Esophagus (tissue), 2 donors: ENCODE measurements at regions not wholly inside any gene's neighbourhood (a gene's known extent, or its start where the extent isn't known, plus 50 kb on each side); places are given as distances from the start of the nearest gene placed in this dataset.
"Not testable (repeated sequence)": the region's sequence is repeated elsewhere in the genome, so short reads cannot be mapped to it uniquely, and the experiment has no call there.

Source experiments
- H3K27ac ChIP-seq, 2 donors: one replicate each; pipeline ENCODE4 v1.5.1; 2013; ENCODE audit warnings: low read depth in 2 of 2, mild to moderate bottlenecking in 2 of 2, inconsistent platforms in 1 of 2, low read length in 1 of 2, moderate library complexity in 1 of 2
- H3K27me3 ChIP-seq, 2 donors: one replicate each; pipeline ENCODE4 v1.6.1; 2013; ENCODE audit warnings: low read length in 2 of 2, control low read depth in 1 of 2, mild to moderate bottlenecking in 1 of 2; ENCODE audit not compliant: insufficient read depth in 2 of 2, control insufficient read depth in 1 of 2
- H3K36me3 ChIP-seq, 2 donors: one replicate each; pipeline ENCODE4 v1.6.1; 2013; ENCODE audit warnings: low read length in 1 of 2; ENCODE audit not compliant: control insufficient read depth in 2 of 2, insufficient read depth in 2 of 2
- H3K4me1 ChIP-seq, 2 donors: one replicate each; pipeline ENCODE4 v1.6.1; 2013; ENCODE audit warnings: low read length in 1 of 2; ENCODE audit not compliant: control insufficient read depth in 2 of 2, insufficient read depth in 2 of 2
- H3K4me3 ChIP-seq, 2 donors: one replicate each; pipeline ENCODE4 v1.5.1; 2013; ENCODE audit warnings: low read length in 2 of 2, mild to moderate bottlenecking in 2 of 2, low read depth in 1 of 2, moderate library complexity in 1 of 2
- H3K9me3 ChIP-seq, 2 donors: one replicate each; pipeline ENCODE4 v1.6.1; 2013; ENCODE audit warnings: mild to moderate bottlenecking in 2 of 2, low read depth in 1 of 2, low read length in 1 of 2, moderate library complexity in 1 of 2; ENCODE audit not compliant: control insufficient read depth in 2 of 2, insufficient read depth in 1 of 2
- WGBS, 2 donors: extraction: QIAGEN DNeasy Blood & Tissue Kit; methylation state at CpG; one replicate each; pipeline ENCODE4 v1.1.7; 2013; 5-methylcytosine and 5-hydroxymethylcytosine counted together
- donor health status: healthy with polysubstance abuse.
- donor health status: Bipolar disorder and iron deficiency.

DNA sequence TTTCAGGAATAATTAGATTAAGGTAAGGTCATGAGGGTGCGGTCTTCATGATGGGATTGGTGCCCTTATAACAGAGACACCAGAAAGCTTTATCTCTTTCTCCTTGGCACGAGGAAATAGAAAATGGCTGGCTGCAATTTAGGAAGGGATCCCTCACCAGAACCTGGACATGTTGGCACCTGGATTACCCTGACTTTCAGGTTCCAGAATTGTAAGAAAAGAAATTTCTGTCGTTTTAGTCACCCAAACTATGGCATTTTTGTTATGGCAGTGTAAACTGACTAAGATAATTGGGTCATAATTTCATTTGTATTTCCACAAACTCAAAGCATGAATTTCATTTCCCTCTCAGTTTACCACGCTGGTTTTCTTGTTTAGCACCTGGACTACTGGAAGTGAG is 473.6 kb downstream of the PTH2R start:
- WGBS, 2 donors: 66 to 73% methylated on average over 4 of the region's 4 CpGs
- Histone ChIP-seq H3K4me3 (no peak overlapping the region), H3K27me3 (no peaks in the 10 kb centered on the region), H3K27ac (no peak overlapping the region), H3K36me3 (no peaks in the 10 kb centered on the region), H3K9me3 (peaks cover 0 to 2% of the 10 kb centered on the region in 2 donors), H3K4me1 (no peaks in the 10 kb centered on the region)

DNA sequence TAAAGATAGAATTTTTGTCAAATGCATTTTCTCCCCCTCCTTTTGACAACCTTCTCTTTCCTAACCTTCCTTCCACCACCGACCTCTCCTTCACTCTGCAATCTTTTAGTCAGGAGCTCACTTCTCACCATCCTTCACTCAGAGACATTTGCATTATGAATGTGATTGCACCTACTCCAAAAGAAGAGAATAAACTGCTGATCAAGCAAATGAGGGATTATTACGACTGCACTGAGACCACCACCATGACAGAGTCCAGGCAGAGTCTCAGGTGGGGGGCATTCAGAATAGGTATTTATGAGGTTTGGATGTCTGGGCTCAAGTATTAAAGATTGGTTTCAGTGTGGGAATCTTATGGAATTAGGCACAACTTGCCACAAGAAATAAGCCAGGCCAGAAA is 483.9 kb downstream of the PTH2R start:
- Histone ChIP-seq H3K9me3 (no peaks in the 10 kb centered on the region), H3K36me3 (no peaks in the 10 kb centered on the region), H3K4me3 (no peak overlapping the region), H3K27ac (no peak overlapping the region), H3K4me1 (no peaks in the 10 kb centered on the region), H3K27me3 (no peaks in the 10 kb centered on the region)
- WGBS, 2 donors: 68 to 71% methylated on average over 2 of the region's 2 CpGs

DNA sequence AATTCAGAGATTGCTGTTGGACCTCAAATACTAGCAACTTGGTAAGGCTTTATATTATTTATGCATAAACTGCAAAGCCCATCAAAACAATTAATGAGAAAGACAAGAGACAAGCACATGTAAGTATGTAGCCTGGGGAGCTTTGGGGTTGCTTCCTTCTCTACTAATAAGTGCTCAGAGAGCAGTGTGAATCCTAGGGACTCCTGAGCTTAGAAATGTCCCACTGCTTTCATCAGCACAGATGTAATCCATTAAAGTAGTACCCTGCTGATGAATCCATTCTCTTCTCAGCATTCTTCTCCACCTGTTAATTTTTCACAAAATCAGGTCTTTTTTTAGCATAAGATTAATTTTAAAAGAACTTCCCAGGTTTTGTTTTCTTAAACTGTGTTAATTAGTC is 485.6 kb downstream of the PTH2R start:
- Histone ChIP-seq H3K27ac (no peak overlapping the region), H3K36me3 (no peaks in the 10 kb centered on the region), H3K4me1 (no peaks in the 10 kb centered on the region), H3K27me3 (no peaks in the 10 kb centered on the region), H3K4me3 (no peak overlapping the region), H3K9me3 (no peaks in the 10 kb centered on the region)

DNA sequence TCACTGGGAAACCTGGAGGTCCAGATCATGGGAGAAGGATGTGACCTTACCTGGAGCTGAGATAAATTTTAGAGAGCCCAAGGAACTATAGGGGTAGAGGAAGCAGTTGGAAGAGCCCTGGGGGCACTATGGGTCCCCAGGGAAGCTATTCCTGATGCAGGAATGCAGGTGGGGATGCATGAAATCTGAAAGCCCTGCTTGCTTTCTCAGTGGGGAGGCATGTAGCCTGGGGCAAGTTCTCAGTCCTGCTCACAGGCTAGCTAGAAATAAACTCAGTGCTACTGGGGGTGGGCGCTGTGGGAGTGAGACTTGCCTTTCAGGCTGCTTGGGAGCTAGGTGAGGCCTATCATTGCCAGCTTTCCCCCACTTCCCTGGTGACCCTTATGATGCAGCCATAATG is 499.7 kb downstream of the PTH2R start:
- peaks cover 0 to 4% of the 10 kb centered on the region in 2 donors for H3K9me3 ChIP-seq
- no peak overlapping the region for H3K4me3 ChIP-seq
- no peaks in the 10 kb centered on the region for H3K4me1 ChIP-seq
- no peaks in the 10 kb centered on the region for H3K27me3 ChIP-seq
- no peak overlapping the region for H3K27ac ChIP-seq
- 93 to 100% methylated on average over 1 of the region's 1 CpG for WGBS, 2 donors
- no peaks in the 10 kb centered on the region for H3K36me3 ChIP-seq

DNA sequence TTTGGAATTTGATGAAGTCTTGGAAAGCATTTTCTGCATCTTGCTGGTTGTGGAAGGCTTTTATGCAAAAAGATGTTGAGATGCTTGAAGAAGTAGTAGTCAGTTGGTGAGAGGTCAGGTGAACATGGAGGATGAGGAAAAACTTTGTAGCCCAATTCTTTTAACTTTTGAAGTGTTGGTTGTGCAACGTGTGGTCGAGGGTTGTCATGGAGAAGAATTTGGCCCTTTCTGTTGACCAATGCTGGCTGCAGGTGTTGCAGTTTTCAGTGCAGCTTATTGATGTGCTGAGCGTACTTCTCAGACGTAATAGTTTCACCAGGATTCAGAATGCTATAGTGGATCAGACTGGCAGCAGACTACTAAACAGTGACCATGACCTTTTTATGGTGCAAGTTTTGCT is 508.4 kb upstream of the MAP2 start:
- 82 to 93% methylated on average over 4 of the region's 4 CpGs for WGBS, 2 donors

DNA sequence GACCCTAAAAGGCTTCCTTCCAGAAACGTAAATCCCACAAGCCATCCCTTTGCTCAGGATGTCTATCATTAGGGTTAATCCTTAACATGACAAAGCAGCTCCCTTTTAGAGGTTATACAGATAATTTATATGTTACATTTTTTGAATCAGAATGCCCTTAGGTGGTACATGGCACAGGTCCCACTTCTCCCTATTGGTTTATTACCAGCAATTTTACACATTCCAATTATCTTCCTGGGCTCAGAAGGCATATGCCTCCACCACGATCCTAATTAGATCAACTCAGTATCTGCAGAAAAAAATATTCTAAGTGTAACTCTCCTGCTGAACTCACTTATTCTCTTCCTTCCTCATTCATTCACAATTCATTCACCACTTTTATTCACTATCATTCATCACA is 507.0 kb upstream of the MAP2 start:
- Histone ChIP-seq H3K27ac (no peak overlapping the region), H3K27me3 (no peaks in the 10 kb centered on the region), H3K36me3 (no peaks in the 10 kb centered on the region), H3K4me3 (no peak overlapping the region), H3K9me3 (no peaks in the 10 kb centered on the region), H3K4me1 (no peaks in the 10 kb centered on the region)
- 41 to 46% methylated on average over 2 of the region's 2 CpGs for WGBS, 2 donors

More for the DNA sequence above, 508.4 kb upstream of the MAP2 start:
- Histone ChIP-seq H3K4me3 (no peak overlapping the region), H3K4me1 (no peaks in the 10 kb centered on the region), H3K36me3 (no peaks in the 10 kb centered on the region), H3K27ac (no peak overlapping the region), H3K9me3 (no peaks in the 10 kb centered on the region), H3K27me3 (no peaks in the 10 kb centered on the region)

DNA sequence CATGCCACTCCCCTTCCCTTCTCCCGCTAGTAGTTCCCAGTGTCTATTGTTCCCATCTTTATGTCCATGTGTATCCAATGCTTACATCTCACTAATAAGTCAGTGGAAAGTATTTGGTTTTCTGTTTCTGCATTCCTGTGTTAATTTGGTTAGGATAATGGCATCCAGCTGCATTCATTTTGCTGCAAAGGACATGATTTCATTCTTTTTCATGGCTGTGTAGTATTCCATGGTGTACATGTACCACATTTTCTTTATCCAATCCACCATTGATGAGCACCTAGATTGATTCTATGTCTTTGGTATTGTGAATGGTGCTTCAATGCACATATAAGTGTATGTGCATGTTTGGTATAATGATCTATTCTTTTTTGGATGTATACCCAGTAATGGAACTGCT is 502.5 kb upstream of the MAP2 start:
- 100% methylated on average over 1 of the region's 1 CpG for WGBS, 2 donors
- H3K36me3 ChIP-seq, H3K27me3 ChIP-seq, H3K9me3 ChIP-seq, H3K27ac ChIP-seq, H3K4me3 ChIP-seq, H3K4me1 ChIP-seq: not testable (repeated sequence)

DNA sequence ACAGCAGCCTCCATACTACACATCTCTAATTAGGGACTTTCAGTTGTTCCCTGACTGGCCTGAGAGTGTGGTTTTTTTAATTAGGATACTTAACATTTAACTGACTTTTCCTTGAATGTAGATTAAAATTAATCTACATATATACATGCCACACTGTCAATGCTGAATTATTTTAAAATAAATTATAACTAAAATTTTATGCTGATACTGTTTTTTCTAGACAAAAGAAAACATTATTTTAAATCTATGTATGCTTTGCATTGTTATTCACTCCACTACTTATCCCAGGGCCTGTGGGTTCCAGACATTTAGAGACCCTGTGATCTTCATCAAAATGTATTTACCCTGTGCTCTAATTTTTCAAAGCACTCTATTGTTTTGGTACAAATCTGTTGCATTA is 496.0 kb upstream of the MAP2 start:
- Histone ChIP-seq H3K36me3 (no peaks in the 10 kb centered on the region), H3K4me3 (no peak overlapping the region), H3K4me1 (no peaks in the 10 kb centered on the region), H3K27ac (no peak overlapping the region), H3K27me3 (no peaks in the 10 kb centered on the region), H3K9me3 (no peaks in the 10 kb centered on the region)

DNA sequence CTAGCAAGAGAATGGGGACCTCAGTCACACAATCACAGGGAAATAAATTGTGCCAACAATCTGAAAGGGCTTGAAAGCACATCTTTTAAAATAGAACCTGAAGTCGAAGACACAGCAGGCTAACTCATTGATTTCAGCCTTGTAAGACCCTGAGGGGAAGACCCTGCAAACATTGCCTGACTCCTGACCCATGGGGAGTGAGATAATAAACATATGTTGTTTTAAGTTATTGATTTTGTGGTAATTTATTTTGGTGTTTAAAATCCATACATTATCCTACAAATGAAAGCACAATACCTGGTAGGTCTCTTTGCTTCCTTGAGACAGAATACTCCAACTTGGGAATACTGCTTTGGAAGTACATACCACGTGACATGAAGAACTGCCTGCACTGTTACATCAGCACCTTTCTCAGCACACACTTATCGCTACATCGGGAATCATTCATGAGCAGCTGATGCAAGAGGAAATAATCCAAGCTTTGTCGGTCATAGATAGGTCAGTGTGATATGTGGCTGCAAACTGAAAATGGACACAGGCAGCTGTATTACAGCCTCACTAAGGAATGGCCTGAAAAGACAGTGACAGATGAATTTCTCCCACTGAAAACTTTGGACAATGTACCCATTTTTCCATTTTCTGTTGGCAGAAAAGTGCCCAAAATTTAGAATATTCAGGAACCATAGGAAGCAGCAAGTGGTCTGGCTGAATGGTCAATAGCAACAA is 494.5 kb upstream of the MAP2 start:
- no peaks in the 10 kb centered on the region for H3K27me3 ChIP-seq
- no peaks in the 10 kb centered on the region for H3K9me3 ChIP-seq
- no peak overlapping the region for H3K27ac ChIP-seq
- no peaks in the 10 kb centered on the region for H3K36me3 ChIP-seq
- H3K4me3 ChIP-seq: no peak overlapping the region
- 62 to 73% methylated on average over 5 of the region's 5 CpGs for WGBS, 2 donors
- no peaks in the 10 kb centered on the region for H3K4me1 ChIP-seq

DNA sequence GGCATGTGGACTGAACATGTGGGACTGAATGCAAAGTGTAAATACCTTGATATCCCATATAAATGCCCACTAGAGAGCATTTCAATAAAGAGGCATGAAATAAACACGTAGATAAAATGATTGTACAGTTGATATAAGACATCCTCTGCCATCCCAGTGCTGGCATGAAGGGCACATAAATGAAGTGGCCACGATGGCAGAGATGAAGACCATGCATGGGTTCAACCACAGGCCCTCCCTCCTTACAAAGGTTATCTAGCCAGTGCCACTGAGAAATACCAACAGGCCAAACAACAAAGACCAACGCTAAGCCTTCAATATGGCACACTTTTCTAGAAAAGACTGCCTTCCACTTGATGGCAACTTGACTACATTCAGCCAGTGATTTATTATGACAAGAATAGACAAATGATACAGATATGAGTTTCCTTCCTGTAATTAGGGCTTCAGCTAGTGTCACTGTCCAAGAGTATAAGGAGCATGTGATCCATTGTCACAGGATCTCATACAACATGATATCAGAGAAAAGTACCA is 493.9 kb upstream of the MAP2 start:
- WGBS, 2 donors: 72 to 80% methylated on average over 3 of the region's 3 CpGs
- Histone ChIP-seq H3K27me3 (no peaks in the 10 kb centered on the region), H3K36me3 (no peaks in the 10 kb centered on the region), H3K27ac (no peak overlapping the region), H3K9me3 (no peaks in the 10 kb centered on the region), H3K4me3 (no peak overlapping the region), H3K4me1 (no peaks in the 10 kb centered on the region)
